H9 (cell line): ENCODE measurements at regions not wholly inside any gene's neighbourhood (a gene's known extent, or its start where the extent isn't known, plus 50 kb on each side); places are given as distances from the start of the nearest gene placed in this dataset.

Experiments used
- DNase-seq: peaks from one replicate; pipeline ENCODE4 v3.0.0-alpha.2; 2017
- H2AFZ ChIP-seq: one replicate; pipeline ENCODE4 v1.6.1; 2013; ENCODE audit warnings: mild to moderate bottlenecking, low read length, control low read depth, moderate library complexity
- H2AK5ac ChIP-seq: 2 replicates; pipeline ENCODE4 v1.6.1; 2013; ENCODE audit warnings: low read length, control low read depth, mixed read lengths; ENCODE audit not compliant: insufficient read length
- H2BK120ac ChIP-seq: one replicate; pipeline ENCODE4 v1.6.1; 2013; ENCODE audit warnings: low read depth, mild to moderate bottlenecking, low read length, control low read depth, inconsistent platforms; ENCODE audit not compliant: poor library complexity, severe bottlenecking
- H2BK12ac ChIP-seq: 2 replicates; pipeline ENCODE4 v1.6.1; 2013; ENCODE audit warnings: low read length, control low read depth, mixed read lengths, low read depth; ENCODE audit not compliant: insufficient read length
- H2BK15ac ChIP-seq: 2 replicates; pipeline ENCODE4 v1.6.1; 2013; ENCODE audit warnings: low read depth, low read length, control low read depth
- H2BK20ac ChIP-seq: one replicate; pipeline ENCODE4 v1.6.1; 2013; ENCODE audit warnings: low read depth, mild to moderate bottlenecking, low read length, control low read depth, inconsistent platforms; ENCODE audit not compliant: poor library complexity, severe bottlenecking
- H2BK5ac ChIP-seq: 2 replicates; pipeline ENCODE4 v1.6.1; 2013; ENCODE audit warnings: low read length, control low read depth, mixed read lengths; ENCODE audit not compliant: insufficient read length
- H3K14ac ChIP-seq: 2 replicates; pipeline ENCODE4 v1.6.1; 2013; ENCODE audit warnings: low read length, control low read depth; ENCODE audit not compliant: insufficient read depth
- H3K18ac ChIP-seq: 2 replicates; pipeline ENCODE4 v1.6.1; 2013; ENCODE audit warnings: low read depth, mild to moderate bottlenecking, mixed read lengths, low read length, control low read depth; ENCODE audit not compliant: insufficient read length
- H3K23ac ChIP-seq: 2 replicates; pipeline ENCODE4 v1.6.1; 2013; ENCODE audit warnings: low read length, control low read depth, mixed read lengths, low read depth; ENCODE audit not compliant: insufficient read length
- H3K23me2 ChIP-seq: 2 replicates; pipeline ENCODE4 v1.6.1; 2013; ENCODE audit warnings: low read depth, mild to moderate bottlenecking, mixed read lengths, low read length, control low read depth; ENCODE audit not compliant: insufficient read length, poor library complexity, severe bottlenecking
- H3K27ac ChIP-seq: 2 replicates; pipeline ENCODE4 v1.5.1; 2013; ENCODE audit warnings: low read length, control low read depth, mixed read lengths, low read depth; ENCODE audit not compliant: insufficient read length
- H3K27me3 ChIP-seq: 2 replicates; pipeline ENCODE4 v1.6.1; 2013; ENCODE audit warnings: low read length, control low read depth, inconsistent platforms; ENCODE audit not compliant: insufficient read depth
- H3K4ac ChIP-seq: 2 replicates; pipeline ENCODE4 v1.6.1; 2013; ENCODE audit warnings: low read depth, mild to moderate bottlenecking, control low read depth, inconsistent platforms, low read length, moderate library complexity
- H3K4me1 ChIP-seq: 2 replicates; pipeline ENCODE4 v1.6.1; 2013; ENCODE audit warnings: low read length, control low read depth, inconsistent platforms; ENCODE audit not compliant: insufficient read depth
- H3K4me2 ChIP-seq: 2 replicates; pipeline ENCODE4 v1.6.1; 2013; ENCODE audit warnings: low read length, control low read depth, mixed read lengths; ENCODE audit not compliant: insufficient read length, insufficient read depth
- H3K56ac ChIP-seq: 2 replicates; pipeline ENCODE4 v1.6.1; 2013; ENCODE audit warnings: low read depth, mild to moderate bottlenecking, mixed read lengths, low read length, control low read depth; ENCODE audit not compliant: insufficient read length
- H3K79me1 ChIP-seq: 2 replicates; pipeline ENCODE4 v1.6.1; 2013; ENCODE audit warnings: low read depth, mild to moderate bottlenecking, moderate library complexity, low read length, control low read depth, inconsistent platforms; ENCODE audit not compliant: insufficient read depth, poor library complexity, severe bottlenecking
- H3K79me2 ChIP-seq: 2 replicates; pipeline ENCODE4 v1.6.1; 2013; ENCODE audit warnings: low read length, control low read depth, inconsistent platforms; ENCODE audit not compliant: insufficient read depth
- H3K9ac ChIP-seq: 2 replicates; pipeline ENCODE4 v1.6.1; 2013; ENCODE audit warnings: low read length, control low read depth, mixed read lengths; ENCODE audit not compliant: insufficient read length; ENCODE audit errors: extremely low read depth
- H3K9me3 ChIP-seq: one replicate; pipeline ENCODE4 v1.6.1; 2013; ENCODE audit warnings: low read depth, low read length, inconsistent platforms; ENCODE audit not compliant: control insufficient read depth
- H3T11ph ChIP-seq: one replicate; pipeline ENCODE4 v1.6.1; 2013; ENCODE audit warnings: mild to moderate bottlenecking, low read length, control low read depth, inconsistent platforms
- H4K20me1 ChIP-seq: one replicate; pipeline ENCODE4 v1.6.1; 2013; ENCODE audit not compliant: control insufficient read depth, insufficient read length, insufficient read depth
- H4K5ac ChIP-seq: 2 replicates; pipeline ENCODE4 v1.6.1; 2013; ENCODE audit warnings: low read depth, mild to moderate bottlenecking, mixed read lengths, low read length, control low read depth; ENCODE audit not compliant: insufficient read length
- H4K8ac ChIP-seq: replicated peaks from 2 replicates; pipeline ENCODE4 v1.6.1; 2013; ENCODE audit warnings: low read length, control low read depth, mixed read lengths, low read depth; ENCODE audit not compliant: insufficient read length
- H4K91ac ChIP-seq: 2 replicates; pipeline ENCODE4 v1.6.1; 2013; ENCODE audit warnings: low read depth, mild to moderate bottlenecking, moderate library complexity, mixed read lengths, low read length, control low read depth; ENCODE audit not compliant: insufficient read length
- H3K27ac Mint-ChIP-seq, 3 experiments: 2 replicates in 2 of 3; 3 replicates in 1 of 3; pipeline ENCODE4 v1.8.0; 2020 to 2021; ENCODE audit warnings: mixed read lengths in 3 of 3, mild to moderate bottlenecking in 1 of 3, moderate library complexity in 1 of 3
- H3K27me3 Mint-ChIP-seq: 2 replicates; pipeline ENCODE4 v1.8.0; 2021; ENCODE audit warnings: low read depth, mild to moderate bottlenecking, moderate library complexity, mixed read lengths
- H3K36me3 Mint-ChIP-seq, 3 experiments: 2 replicates in 2 of 3; 3 replicates in 1 of 3; pipeline ENCODE4 v1.8.0; 2020 to 2021; ENCODE audit warnings: low read depth in 3 of 3, mixed read lengths in 3 of 3; ENCODE audit not compliant: insufficient read depth in 1 of 3
- H3K4me1 Mint-ChIP-seq, 2 experiments: 2 replicates each; pipeline ENCODE4 v1.8.0; 2020; ENCODE audit warnings: mixed read lengths in 2 of 2
- H3K4me3 Mint-ChIP-seq, 2 experiments: 2 replicates in 1 of 2; 3 replicates in 1 of 2; pipeline ENCODE4 v1.8.0; 2020 to 2021; ENCODE audit warnings: mild to moderate bottlenecking in 2 of 2, mixed read lengths in 2 of 2, moderate library complexity in 1 of 2
- H3K9me3 Mint-ChIP-seq, 2 experiments: 2 replicates in 1 of 2; 3 replicates in 1 of 2; pipeline ENCODE4 v1.8.0; 2020; ENCODE audit warnings: mild to moderate bottlenecking in 2 of 2, mixed read lengths in 2 of 2, moderate library complexity in 1 of 2
- WGBS: extraction: QIAGEN DNeasy Blood & Tissue Kit; methylation state at CpG from one replicate; pipeline ENCODE4 v1.1.7; 2013; ENCODE audit warnings: missing lambda C conversion rate, low lambda C conversion rate, mixed read lengths; ENCODE audit not compliant: insufficient read length; ENCODE audit errors: extremely low coverage; 5-methylcytosine and 5-hydroxymethylcytosine counted together
- TF ChIP-seq, protein P1 (sequence below): fragments of 200-600 bp; sonication (generic); conservative IDR thresholded peaks from 3 replicates; pipeline ENCODE4 v1.8.0; 2021; ENCODE audit warnings: antibody characterized with exemption, mild to moderate bottlenecking

DNA sequence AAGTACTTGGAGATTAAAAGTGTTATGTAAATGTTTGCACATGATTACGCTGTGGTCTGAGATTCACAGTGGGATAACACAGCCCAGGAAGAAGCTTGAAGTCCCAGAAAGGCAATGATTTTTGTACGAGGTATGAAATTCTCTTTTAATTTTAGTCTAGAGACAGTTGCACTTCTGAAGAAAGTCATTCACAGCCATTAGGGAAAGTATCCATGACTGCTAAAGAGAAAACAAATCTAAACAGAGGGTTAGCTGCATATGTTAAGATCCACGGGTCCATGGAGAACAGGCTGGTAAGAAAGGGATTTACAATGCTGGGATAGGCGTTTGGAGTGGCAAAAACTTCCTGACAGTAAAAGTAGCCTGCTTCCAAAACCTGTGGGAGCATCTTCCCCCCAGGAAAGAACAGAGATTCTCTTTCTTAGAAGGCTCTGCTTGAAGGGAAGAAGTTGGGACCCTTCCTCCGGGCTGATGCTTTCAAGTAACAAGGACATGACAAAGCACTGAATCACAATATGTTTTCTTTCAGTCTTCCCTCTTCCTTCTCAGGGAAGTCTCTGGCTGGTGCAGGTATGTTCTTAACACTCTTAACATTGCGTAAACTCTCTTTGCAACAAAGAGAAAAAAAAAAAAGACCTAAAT lies 220.8 kb upstream of the CELF2 start:
- Histone ChIP-seq H3K9me3 (no peaks in the 10 kb centered on the region), H3K4me1 (peaks cover 13% of the 10 kb centered on the region), H3K27ac (peak overlapping the region; percentile 75), H3K18ac (no peak overlapping the region), H3K4ac (no peak overlapping the region), H4K20me1 (no peaks in the 10 kb centered on the region), H4K8ac (no peak overlapping the region), H2BK120ac (no peak overlapping the region), H3K14ac (no peak overlapping the region), H2BK5ac (no peak overlapping the region), H2AK5ac (no peak overlapping the region), H3K4me2 (no peak overlapping the region), H3K56ac (no peak overlapping the region), H3K79me1 (no peaks in the 10 kb centered on the region), H2BK12ac (no peak overlapping the region), H3K27me3 (no peaks in the 10 kb centered on the region), H2BK15ac (no peak overlapping the region), H3K9ac (no peak overlapping the region), H3K79me2 (no peaks in the 10 kb centered on the region), H2BK20ac (no peak overlapping the region), H4K5ac (no peak overlapping the region), H4K91ac (no peak overlapping the region), H3K23me2 (peaks cover 2% of the 10 kb centered on the region), H3K23ac (no peak overlapping the region), H3T11ph (no peak overlapping the region), H2AFZ (no peak overlapping the region)
- Mint-ChIP-seq H3K4me3 (no peak overlapping the region; a peak in 1 of 5 replicates), H3K27me3 (peaks cover 1% of the 10 kb centered on the region; the same call in 1 of the 2 replicates), H3K27ac (peak overlapping the region; percentile 17 to 96 (median 46); a peak in 4 of 7 replicates), H3K36me3 (0 out of 7 replicates have a peak, but pooled peaks cover 0 to 8% (median 0%) of the 10 kb centered on the region in 3 experiments), H3K4me1 (peaks cover 59 to 64% of the 10 kb centered on the region in 2 experiments), H3K9me3 (peaks cover 0 to 3% of the 10 kb centered on the region in 2 experiments; a peak in 2 of 5 replicates)
- no CpG with 5 or more reads among the region's 6 CpGs for WGBS
- DNase-seq: no peak
- TF ChIP-seq, protein P1, sequence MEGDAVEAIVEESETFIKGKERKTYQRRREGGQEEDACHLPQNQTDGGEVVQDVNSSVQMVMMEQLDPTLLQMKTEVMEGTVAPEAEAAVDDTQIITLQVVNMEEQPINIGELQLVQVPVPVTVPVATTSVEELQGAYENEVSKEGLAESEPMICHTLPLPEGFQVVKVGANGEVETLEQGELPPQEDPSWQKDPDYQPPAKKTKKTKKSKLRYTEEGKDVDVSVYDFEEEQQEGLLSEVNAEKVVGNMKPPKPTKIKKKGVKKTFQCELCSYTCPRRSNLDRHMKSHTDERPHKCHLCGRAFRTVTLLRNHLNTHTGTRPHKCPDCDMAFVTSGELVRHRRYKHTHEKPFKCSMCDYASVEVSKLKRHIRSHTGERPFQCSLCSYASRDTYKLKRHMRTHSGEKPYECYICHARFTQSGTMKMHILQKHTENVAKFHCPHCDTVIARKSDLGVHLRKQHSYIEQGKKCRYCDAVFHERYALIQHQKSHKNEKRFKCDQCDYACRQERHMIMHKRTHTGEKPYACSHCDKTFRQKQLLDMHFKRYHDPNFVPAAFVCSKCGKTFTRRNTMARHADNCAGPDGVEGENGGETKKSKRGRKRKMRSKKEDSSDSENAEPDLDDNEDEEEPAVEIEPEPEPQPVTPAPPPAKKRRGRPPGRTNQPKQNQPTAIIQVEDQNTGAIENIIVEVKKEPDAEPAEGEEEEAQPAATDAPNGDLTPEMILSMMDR: no peak
